ENCODE measurements at regions not wholly inside any gene's neighbourhood (a gene's known extent, or its start where the extent isn't known, plus 50 kb on each side); places are given as distances from the start of the nearest gene placed in this dataset.
"Not testable (repeated sequence)": the region's sequence is repeated elsewhere in the genome, so short reads cannot be mapped to it uniquely, and the experiment has no call there.

DNA sequence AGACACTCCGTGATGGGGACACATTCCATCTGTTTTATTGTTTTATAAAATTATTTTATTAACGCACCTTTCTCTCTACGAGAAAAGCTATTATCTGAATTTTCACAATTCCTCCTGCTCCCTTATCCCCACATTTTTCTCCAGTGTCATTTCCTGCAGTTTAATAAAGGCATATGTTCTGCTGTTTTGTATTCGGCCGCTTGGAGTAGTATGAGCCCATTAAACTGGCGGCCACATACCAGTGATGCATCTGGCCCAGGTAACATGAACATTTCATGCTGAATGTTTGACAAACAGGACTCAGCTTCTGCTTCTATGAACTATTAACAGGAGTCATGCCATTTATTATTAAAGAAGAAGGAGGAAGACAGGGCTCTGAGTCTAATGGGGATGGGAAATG lies 511.0 kb downstream of the TMEM121 start:
- no peaks in the 10 kb centered on the region for H3K36me3 ChIP-seq (replicated peaks; ENCODE audit: control insufficient read depth, insufficient read depth, low read length)
- no peak for DNase-seq
- no peak overlapping the region for H3K4me3 ChIP-seq (ENCODE audit: insufficient read depth, low read depth, low read length)
- H3K27me3 ChIP-seq (ENCODE audit: control insufficient read depth, insufficient read depth, low read length) = no peaks in the 10 kb centered on the region

DNA sequence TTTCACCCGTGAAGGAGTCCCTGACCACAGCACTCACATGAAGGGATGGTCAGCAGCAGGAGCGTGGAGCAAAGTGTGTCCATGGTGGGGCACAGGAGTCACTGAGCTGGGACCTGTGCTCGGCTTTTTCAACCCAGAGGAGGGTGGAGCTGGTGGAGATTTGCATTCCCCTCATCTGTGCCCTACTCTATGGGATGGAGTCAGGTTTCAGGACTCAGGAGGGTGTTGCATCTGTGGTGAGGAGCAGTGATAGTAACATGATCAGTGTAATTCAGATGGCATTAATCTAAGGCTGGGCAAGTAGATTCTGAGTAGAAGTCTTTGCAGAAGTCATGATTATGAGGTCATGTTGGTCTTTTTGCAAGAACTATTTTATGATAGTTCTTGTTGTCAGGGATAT lies 511.9 kb downstream of the TMEM121 start:
- Histone ChIP-seq H3K4me3 (ENCODE audit: insufficient read depth, low read depth, low read length) (no peak overlapping the region), H3K36me3 (replicated peaks; ENCODE audit: control insufficient read depth, insufficient read depth, low read length) (no peaks in the 10 kb centered on the region), H3K27me3 (ENCODE audit: control insufficient read depth, insufficient read depth, low read length) (no peaks in the 10 kb centered on the region)
- DNase-seq = no peak

DNA sequence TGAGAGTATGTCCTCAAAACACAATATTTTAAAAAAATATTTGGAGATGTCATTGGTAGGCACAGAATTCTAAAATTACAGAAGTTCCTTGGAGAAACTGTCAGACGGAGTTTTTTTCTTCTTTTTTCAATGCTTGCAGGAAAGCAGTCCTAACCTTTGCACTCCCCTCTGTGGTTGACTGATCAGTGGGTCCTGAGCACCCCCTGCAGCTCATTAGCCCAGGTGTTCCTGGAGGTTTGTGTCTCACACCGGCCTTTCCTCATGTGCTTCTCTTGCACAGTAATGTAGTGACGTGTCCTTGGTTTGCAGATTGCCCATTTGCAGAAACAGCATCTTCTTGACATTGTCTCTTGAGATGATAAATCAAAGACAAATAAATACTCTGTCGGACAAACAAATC lies 513.0 kb downstream of the TMEM121 start:
- no peaks in the 10 kb centered on the region for H3K36me3 ChIP-seq (replicated peaks; ENCODE audit: control insufficient read depth, insufficient read depth, low read length)
- H3K27me3 ChIP-seq (ENCODE audit: control insufficient read depth, insufficient read depth, low read length) = no peaks in the 10 kb centered on the region
- no peak for DNase-seq
- no peak overlapping the region for H3K4me3 ChIP-seq (ENCODE audit: insufficient read depth, low read depth, low read length)

DNA sequence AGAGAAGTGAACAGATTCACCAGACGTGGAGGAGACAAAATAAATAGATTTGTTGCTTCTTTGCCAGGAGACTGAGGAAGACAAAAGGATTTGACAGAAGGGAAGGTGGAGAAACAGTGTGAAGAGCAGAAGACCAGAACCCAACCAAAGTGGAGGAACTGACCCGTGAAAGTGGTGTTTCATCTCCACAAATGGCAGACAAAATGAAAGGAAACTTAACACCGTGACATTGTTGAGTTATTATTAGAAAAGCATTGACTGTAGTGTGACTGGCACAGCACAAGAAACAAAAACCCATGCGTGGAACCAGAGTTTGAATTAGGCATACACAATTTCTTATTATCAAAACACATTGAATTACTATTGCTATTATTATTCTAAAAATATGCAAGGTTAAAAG lies 518.1 kb downstream of the TMEM121 start:
- Histone ChIP-seq H3K36me3 (replicated peaks; ENCODE audit: control insufficient read depth, insufficient read depth, low read length) (no peaks in the 10 kb centered on the region), H3K27me3 (ENCODE audit: control insufficient read depth, insufficient read depth, low read length) (no peaks in the 10 kb centered on the region), H3K4me3 (ENCODE audit: insufficient read depth, low read depth, low read length) (no peak overlapping the region)
- DNase-seq = no peak

DNA sequence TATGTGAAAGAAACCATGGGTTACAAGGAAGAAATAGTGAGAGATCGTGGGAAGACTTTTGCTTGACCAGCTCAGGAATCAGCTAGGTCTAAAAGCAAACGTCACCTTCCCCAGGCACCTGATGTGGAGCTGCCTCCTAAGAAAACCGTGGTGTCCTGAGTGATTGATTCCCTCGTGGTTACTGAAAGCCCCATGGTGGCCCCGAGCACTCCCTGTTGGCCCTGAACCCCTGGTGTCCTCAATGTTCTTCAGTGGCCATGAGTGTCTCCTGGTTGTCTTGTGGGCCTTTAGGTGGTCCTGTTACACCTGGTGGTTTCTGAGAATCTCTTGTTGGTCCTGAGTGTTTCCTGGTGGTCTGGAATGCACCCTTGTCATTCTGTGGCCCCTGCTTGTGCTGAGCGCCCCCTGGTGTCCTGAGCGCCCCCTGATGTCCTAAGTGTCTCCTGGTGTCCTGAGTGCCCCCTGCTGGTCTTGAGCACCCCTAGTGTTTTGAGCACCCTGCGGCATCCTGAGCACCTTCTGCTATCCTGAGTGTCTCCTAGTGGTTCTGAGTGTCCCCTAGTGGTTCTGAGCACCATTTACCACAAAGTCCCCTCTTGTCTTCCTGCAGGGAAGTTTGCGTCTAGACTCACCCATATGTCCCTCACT lies 518.7 kb downstream of the TMEM121 start:
- Histone ChIP-seq H3K4me3 (ENCODE audit: insufficient read depth, low read depth, low read length) (no peak overlapping the region), H3K27me3 (ENCODE audit: control insufficient read depth, insufficient read depth, low read length) (no peaks in the 10 kb centered on the region), H3K36me3 (replicated peaks; ENCODE audit: control insufficient read depth, insufficient read depth, low read length) (no peaks in the 10 kb centered on the region)
- DNase-seq = no peak

DNA sequence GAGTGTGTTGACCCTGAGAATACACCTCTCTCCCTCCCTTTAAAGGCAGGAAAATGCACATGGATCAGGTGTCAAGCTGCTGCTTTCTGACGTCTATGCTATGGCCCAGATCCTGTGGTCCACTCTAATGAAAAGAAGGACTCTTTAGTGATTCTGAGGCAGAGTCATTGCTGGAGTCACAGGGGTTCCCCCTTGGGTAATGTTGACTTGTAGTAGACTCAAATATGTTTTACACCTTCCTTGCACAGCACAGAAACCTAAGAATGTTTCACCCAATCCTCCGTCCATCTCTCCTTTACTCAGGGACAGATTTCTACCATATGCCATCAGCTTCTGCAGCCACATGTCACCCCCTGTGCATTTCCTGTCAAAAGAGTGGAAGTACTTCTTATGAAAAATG lies 525.4 kb downstream of the TMEM121 start:
- no peaks in the 10 kb centered on the region for H3K27me3 ChIP-seq (ENCODE audit: control insufficient read depth, insufficient read depth, low read length)
- H3K36me3 ChIP-seq (replicated peaks; ENCODE audit: control insufficient read depth, insufficient read depth, low read length) = no peaks in the 10 kb centered on the region
- H3K4me3 ChIP-seq (ENCODE audit: insufficient read depth, low read depth, low read length) = no peak overlapping the region
- no peak for DNase-seq

DNA sequence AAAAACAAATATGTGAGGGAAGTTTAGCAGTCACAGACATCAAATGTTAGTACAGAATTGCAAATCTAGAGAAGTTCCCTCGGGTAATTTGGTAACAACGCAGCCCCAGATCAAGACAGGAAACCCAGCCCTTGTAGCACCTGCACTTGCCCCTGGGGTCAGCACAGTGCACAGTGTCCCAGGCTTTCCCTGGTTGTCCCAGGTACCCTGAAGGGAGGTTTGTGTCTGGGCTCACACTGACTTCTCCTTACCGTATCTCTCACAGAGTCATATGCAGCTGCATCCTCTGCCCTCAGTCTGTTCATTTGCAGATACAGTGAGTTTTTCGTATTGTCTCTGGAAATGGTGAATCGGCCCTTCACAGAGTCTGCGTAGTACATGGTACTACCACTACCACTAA lies 528.9 kb downstream of the TMEM121 start:
- no peaks in the 10 kb centered on the region for H3K27me3 ChIP-seq (ENCODE audit: control insufficient read depth, insufficient read depth, low read length)
- no peak for DNase-seq

DNA sequence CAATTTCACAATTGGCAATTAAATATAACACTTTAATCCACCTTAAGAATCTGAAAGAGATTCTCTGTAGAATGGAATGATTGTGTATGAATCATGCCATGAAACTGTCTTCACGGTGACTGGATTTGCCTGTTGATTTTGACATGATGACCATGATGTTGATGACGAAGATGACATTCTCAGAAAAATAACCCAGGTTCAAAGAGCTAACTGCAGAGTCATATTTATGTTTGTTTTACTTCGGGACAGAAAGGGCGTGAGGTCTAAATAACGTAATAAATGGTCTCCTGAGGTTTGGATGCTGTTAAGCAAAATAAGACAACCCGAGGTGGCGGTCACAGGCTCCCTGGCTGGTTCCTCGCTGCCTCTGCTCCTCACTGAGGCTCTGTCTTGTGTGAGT lies 532.0 kb downstream of the TMEM121 start:
- no peak overlapping the region for H3K4me3 ChIP-seq (ENCODE audit: insufficient read depth, low read depth, low read length)
- no peak for DNase-seq
- H3K36me3 ChIP-seq (replicated peaks; ENCODE audit: control insufficient read depth, insufficient read depth, low read length) = no peaks in the 10 kb centered on the region
- no peaks in the 10 kb centered on the region for H3K27me3 ChIP-seq (ENCODE audit: control insufficient read depth, insufficient read depth, low read length)

More for the DNA sequence above, 528.9 kb downstream of the TMEM121 start:
- no peaks in the 10 kb centered on the region for H3K36me3 ChIP-seq (replicated peaks; ENCODE audit: control insufficient read depth, insufficient read depth, low read length)
- no peak overlapping the region for H3K4me3 ChIP-seq (ENCODE audit: insufficient read depth, low read depth, low read length)

DNA sequence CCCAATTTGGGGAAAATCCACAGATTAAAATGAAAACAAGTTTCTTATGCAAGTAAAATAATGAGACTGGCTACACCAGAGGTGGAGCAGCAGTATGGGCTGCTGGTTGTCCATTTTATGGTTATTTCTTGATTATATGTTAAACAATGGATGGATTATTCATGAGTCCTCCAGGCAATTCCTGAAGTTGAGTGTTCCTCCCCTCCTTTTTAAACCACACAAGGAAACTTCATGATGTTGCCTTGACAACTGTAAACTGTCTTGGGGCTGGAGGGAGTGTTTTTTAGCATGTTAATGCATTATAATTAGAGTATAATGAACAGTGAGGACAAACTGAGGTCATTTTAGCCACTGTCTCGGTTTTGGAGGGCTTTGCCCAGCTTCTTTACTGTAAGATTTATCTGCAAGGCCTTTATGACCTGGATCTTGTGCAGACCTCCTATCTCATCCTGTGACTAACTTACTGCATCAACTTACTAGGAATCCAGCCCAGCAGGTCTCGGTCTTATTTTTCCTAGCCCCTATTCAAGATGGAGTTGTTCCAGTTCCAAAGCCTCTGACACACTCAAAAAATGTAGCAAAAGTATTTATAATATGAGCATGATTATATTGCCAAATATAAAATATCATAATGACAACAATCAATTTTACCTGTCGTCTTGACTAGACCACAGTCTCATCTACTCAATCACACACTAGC lies 534.0 kb downstream of the TMEM121 start:
- H3K4me3 ChIP-seq (ENCODE audit: insufficient read depth, low read depth, low read length) = no peak overlapping the region
- H3K36me3 ChIP-seq (replicated peaks; ENCODE audit: control insufficient read depth, insufficient read depth, low read length) = no peaks in the 10 kb centered on the region
- no peaks in the 10 kb centered on the region for H3K27me3 ChIP-seq (ENCODE audit: control insufficient read depth, insufficient read depth, low read length)
- DNase-seq = no peak

DNA sequence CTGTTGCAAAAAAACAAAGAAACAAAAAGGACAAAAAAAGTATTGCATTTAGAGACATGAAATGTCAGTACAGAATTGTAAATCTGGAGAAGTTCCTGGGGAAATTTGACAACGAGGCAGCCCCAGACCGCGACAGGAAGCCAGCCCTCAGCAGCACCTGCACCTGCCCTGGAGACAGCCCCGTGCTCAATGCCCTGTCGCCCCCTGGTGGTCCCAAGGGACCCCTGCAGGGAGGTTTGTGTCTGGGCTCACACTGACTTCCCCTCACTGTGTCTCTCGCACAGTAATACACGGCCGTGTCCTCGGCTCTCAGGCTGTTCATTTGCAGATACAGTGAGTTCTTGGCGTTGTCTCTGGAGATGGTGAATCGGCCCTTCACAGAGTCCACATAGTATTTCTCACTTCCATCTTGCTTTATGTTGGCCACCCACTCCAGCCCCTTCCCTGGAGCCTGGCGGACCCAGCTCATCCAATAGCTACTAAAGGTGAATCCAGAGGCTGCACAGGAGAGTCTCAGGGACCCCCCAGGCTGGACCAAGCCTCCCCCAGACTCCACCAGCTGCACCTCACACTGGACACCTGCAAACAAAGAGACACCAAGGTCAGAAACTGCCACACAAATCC lies 535.6 kb downstream of the TMEM121 start:
- not testable (repeated sequence) for H3K27me3 ChIP-seq (ENCODE audit: control insufficient read depth, insufficient read depth, low read length)

DNA sequence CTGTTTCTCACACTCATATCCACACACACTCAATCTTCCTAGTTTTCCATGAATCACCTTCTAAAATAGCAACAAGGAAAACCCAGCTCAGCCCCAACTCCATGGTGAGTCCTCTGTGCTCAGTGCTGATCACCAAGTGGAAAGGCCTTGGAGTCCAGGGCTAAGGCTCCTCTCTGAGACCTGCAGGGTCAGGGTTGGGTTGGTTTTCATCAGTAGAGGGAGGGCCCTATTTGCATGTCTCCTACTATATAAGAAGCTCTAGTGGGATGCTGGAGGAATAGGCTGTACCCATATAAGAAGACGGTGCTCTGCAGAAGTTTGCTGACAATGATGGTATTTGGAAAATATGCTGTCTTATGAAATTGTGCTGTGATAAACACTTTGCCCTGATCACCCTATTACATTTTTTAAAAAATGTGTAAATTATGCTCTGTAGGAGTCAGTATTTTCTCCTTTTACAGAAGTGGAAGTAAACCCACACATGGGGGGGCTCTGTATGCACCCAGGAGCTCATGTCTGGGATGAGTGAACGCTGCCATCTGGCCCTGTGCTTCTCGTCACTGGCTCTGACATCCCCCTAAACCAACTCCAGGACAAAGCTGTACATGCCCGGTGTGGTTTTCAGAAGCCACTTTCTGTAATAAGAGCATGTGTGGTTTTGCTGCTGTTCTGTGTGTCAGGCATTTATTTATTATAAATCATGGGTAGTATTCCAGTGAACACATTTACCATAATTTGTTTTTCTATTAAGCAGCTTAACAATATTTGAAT lies 536.3 kb downstream of the TMEM121 start:
- Histone ChIP-seq H3K4me3 (ENCODE audit: insufficient read depth, low read depth, low read length) (no peak overlapping the region), H3K36me3 (replicated peaks; ENCODE audit: control insufficient read depth, insufficient read depth, low read length) (no peaks in the 10 kb centered on the region), H3K27me3 (ENCODE audit: control insufficient read depth, insufficient read depth, low read length) (no peaks in the 10 kb centered on the region)
- DNase-seq = no peak

More for the DNA sequence above, 535.6 kb downstream of the TMEM121 start:
- not testable (repeated sequence) for H3K36me3 ChIP-seq (replicated peaks; ENCODE audit: control insufficient read depth, insufficient read depth, low read length); DNase-seq; H3K4me3 ChIP-seq (ENCODE audit: insufficient read depth, low read depth, low read length)

DNA sequence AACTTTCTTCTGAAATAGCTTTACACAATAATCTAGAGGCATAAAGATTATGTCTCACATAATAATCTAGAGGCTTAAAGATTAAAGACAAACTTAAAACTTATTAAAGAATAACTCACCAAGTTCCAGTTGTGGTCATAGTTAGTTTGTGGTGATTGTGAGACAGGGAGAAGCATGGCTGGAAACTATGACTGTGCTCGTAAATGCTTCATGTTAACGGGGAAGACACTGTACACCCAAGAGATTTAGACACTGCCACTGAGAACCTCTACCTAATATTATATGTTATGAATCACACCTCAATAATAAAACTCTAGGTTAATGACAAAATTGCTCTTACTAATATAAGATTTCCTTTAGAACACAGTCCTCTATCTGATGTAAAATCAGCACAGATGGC lies 541.6 kb downstream of the TMEM121 start:
- DNase-seq = no peak
- Histone ChIP-seq H3K27me3 (ENCODE audit: control insufficient read depth, insufficient read depth, low read length) (no peaks in the 10 kb centered on the region), H3K36me3 (replicated peaks; ENCODE audit: control insufficient read depth, insufficient read depth, low read length) (no peaks in the 10 kb centered on the region), H3K4me3 (ENCODE audit: insufficient read depth, low read depth, low read length) (no peak overlapping the region)

DNA sequence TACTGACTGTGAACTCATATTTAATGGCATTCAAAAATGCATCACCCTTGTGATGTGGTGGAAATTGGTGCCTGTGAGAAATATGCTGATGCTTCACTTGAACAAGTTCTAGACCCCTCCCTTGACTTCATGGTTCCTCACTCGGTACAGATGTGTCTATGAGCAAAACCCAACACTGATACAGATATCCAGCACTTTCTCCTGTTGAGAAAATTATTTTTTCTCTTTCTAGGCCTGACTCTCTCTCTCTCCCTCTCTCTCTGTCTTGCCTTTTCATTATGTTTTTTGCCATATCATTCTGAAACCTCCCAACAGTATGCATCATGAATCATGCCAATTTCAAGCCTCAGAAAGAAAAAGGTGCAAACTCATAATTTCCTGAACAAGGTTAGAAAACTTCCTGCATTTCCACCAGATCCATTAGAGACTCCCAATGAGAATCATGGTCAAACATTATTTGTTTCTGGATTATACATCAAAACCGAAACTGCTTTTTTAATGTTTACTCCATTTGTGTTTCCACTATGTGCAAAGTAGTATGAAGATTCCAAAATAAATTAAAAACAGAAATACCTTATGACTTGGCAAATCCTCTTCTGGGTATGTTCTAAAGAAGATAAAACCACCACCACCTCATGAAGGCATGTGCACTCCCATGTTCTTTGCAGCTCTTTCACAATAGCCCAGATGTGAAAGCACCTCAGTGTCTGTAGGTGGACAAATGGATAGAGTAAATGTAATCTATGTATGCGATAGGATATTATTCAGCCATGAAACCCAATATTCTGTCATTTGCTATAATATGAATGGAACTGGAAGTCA lies 543.6 kb downstream of the TMEM121 start:
- Histone ChIP-seq H3K27me3 (ENCODE audit: control insufficient read depth, insufficient read depth, low read length) (no peaks in the 10 kb centered on the region), H3K4me3 (ENCODE audit: insufficient read depth, low read depth, low read length) (no peak overlapping the region), H3K36me3 (replicated peaks; ENCODE audit: control insufficient read depth, insufficient read depth, low read length) (no peaks in the 10 kb centered on the region)
- no peak for DNase-seq

DNA sequence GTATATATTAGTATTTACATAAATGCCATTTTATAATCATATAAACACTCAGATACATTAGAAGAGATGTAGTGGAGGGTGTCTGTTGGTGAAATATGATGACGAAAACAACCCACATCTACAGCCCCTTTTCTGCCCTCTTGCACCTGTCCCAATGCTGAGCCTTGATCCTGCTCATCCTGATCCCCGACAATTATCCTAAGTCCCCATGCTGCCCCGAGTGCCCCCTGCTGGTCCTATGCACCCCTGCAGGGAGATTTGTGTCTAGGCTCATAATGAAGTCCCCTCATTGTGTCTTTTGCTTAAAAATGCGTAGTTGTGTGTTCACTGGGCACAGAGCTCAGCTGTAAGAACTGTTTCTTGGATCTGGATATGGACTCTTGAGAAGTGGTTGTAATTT lies 554.5 kb downstream of the TMEM121 start:
- no peak for DNase-seq
- no peaks in the 10 kb centered on the region for H3K27me3 ChIP-seq (ENCODE audit: control insufficient read depth, insufficient read depth, low read length)
- no peak overlapping the region for H3K4me3 ChIP-seq (ENCODE audit: insufficient read depth, low read depth, low read length)
- no peaks in the 10 kb centered on the region for H3K36me3 ChIP-seq (replicated peaks; ENCODE audit: control insufficient read depth, insufficient read depth, low read length)
